Thyroid gland (tissue), 4 donors: ENCODE measurements at regions not wholly inside any gene's neighbourhood (a gene's known extent, or its start where the extent isn't known, plus 50 kb on each side); places are given as distances from the start of the nearest gene placed in this dataset.

ENCODE experiments used
- CTCF ChIP-seq, 6 experiments: fragments of 200-600 bp in 3 of 6; fragments of 450-650 bp in 3 of 6; sonication (generic) in 3 of 6; IDR thresholded peaks; one replicate each; pipeline ENCODE4 v1.5.1; 2016 to 2019; ENCODE audit warnings: antibody characterized with exemption in 6 of 6, mild to moderate bottlenecking in 2 of 6, inconsistent platforms in 1 of 6, moderate library complexity in 1 of 6
- POLR2A ChIP-seq, 2 donors: fragments of 450-650 bp; IDR thresholded peaks; one replicate each; pipeline ENCODE4 v1.6.1; 2017; ENCODE audit warnings: antibody characterized with exemption in 2 of 2, mild to moderate bottlenecking in 2 of 2, moderate library complexity in 1 of 2

GRCh38 chr16:8397223-8397622 lies 193.1 kb downstream of the TMEM114 start:
- no peak for TF ChIP-seq CTCF (IDR thresholded peaks at IDR 0.05)
- TF ChIP-seq POLR2A (IDR thresholded peaks at IDR 0.05), result no peak
